NOMO-1 (cell line): ENCODE measurements at regions not wholly inside any gene's neighbourhood (a gene's known extent, or its start where the extent isn't known, plus 50 kb on each side); places are given as distances from the start of the nearest gene placed in this dataset.
"Not testable (repeated sequence)": the region's sequence is repeated elsewhere in the genome, so short reads cannot be mapped to it uniquely, and the experiment has no call there.

ENCODE experiments used
- DNase-seq, 2 experiments: peaks; one replicate each; lab custom pipeline; 2025; ENCODE audit not compliant: unreplicated experiment in 2 of 2; lab: John Stamatoyannopoulos, UW

GRCh38 chr4:24369507-24370029, 214.8 kb downstream of the DHX15 start:
- DNase-seq, result no peak

- DNase-seq, result no peak
Measured at GRCh38 chr4:24368801-24369200, 215.6 kb downstream of the DHX15 start.

- no peak for DNase-seq
Measured at GRCh38 chr4:24364852-24365251, 219.5 kb downstream of the DHX15 start.

- DNase-seq, result no peak
Measured at GRCh38 chr4:24364249-24364648, 220.1 kb downstream of the DHX15 start.

DNA sequence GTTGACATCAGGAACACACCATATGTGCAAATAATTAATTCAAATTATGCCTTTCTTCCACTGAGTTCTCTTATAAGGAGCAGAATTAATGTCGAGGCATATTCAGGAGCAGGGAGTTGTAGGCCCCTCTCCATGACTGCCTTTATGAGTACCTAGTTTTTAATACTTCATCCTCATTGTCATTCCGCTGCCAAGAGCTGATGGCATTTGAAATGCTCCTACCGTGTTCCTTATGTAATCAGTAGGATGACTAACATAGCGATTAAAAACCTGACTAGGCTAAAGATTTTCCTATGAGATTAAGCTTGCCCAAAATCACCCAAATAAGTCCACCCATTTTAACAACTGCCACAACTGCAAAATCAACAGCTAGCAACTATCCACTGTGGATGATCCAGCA, 220.6 kb downstream of the DHX15 start:
- no peak for DNase-seq

DNA sequence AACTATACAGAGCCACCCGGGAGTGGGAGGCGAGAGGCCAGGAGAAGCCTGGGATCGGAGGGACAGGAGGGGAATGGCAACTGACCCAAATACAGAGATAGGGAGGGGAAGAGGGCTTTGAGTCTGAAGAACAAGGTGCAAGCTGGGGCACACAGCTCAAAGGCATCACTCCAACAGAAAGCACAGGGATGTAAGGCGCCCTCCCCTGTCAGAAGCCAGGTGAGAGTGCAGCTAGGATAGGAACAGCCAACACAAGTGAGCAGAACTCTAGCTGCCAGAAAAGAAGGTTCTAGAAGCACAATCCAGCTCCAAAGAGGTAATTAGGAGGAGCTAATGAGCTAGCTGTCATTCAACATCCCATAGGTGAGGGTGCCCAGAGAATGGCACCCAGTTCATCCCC, 232.2 kb downstream of the DHX15 start:
- no peak for DNase-seq

- not testable (repeated sequence) for DNase-seq
Measured at GRCh38 chr4:24349168-24349996, 235.0 kb downstream of the DHX15 start.

GRCh38 chr4:24339260-24339659, 245.1 kb downstream of the DHX15 start:
- no peak for DNase-seq

GRCh38 chr4:24337451-24338190, 246.7 kb downstream of the DHX15 start:
- no peak for DNase-seq

- no peak for DNase-seq
Measured at GRCh38 chr4:24335616-24336015, 248.7 kb downstream of the DHX15 start.

- DNase-seq, result no peak
Measured at GRCh38 chr4:24334906-24335305, 249.4 kb downstream of the DHX15 start.

- DNase-seq, result no peak
Measured at GRCh38 chr4:24330573-24330972, 253.8 kb downstream of the DHX15 start.

DNA sequence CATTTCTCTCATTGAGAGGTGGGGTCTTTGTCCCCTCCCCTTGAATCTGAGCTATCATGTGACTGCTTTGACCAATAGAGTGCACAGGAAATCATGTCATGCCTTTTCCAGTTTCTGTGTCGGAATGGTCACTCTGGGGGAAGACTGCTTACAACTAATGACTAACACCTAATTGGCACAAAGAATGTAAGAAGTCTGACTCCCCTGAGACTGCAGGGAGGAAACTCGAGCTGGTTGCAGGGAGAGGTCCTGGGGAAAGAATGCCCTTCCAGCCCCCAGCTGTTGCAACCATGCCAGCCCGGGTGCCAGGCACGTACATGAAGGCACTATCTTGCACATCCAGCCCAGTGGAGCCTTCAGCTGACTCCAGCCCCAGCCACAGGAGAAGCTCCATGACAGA, 254.2 kb downstream of the DHX15 start:
- no peak for DNase-seq

- DNase-seq, result no peak
Measured at GRCh38 chr4:24328711-24329110, 255.6 kb downstream of the DHX15 start.

DNA sequence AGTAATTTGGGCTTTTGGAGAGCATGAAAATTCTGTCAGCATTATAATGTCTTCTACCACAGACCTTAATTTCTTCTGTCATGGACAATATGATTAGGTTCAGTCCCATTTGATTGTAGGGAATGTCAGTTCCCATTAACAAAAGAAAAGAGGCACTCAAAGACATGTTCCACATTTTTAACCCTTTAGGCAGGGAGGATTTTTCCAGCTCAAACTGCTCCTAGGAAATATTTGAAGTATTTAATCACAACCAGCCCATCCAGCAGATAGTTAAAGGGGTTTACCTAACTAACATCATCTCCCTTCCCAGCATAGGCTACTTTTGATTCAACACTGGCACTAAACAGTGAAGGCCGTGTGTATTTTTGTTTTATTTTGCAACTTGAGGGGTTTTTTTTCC, 256.0 kb downstream of the DHX15 start:
- no peak for DNase-seq

GRCh38 chr4:24322995-24323394, 261.4 kb downstream of the DHX15 start:
- DNase-seq, result no peak

- DNase-seq, result no peak
Measured at GRCh38 chr4:24322511-24322910, 261.8 kb downstream of the DHX15 start.

- no peak for DNase-seq
Measured at GRCh38 chr4:24321616-24322015, 262.7 kb downstream of the DHX15 start.

GRCh38 chr4:24321131-24321530, 263.2 kb downstream of the DHX15 start:
- no peak for DNase-seq

DNA sequence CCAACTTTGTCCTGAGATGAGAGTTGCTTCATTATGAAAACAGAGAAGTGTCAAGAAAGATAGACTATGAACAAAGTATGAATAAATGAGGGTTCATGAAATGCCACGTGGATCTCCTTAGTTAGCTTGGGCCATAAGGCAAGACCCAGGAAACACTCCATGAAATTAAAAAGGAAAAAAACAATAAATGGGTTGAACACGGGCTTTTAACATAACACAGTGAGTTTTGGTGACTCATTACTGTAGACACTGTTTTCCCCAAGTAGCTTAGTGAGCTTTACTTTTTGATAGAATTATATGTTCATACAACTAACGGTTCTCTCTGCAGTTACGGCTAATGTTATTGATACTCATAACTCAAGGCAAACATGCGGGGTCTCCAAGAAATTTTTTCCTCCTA, 265.0 kb downstream of the DHX15 start:
- DNase-seq, result no peak

DNA sequence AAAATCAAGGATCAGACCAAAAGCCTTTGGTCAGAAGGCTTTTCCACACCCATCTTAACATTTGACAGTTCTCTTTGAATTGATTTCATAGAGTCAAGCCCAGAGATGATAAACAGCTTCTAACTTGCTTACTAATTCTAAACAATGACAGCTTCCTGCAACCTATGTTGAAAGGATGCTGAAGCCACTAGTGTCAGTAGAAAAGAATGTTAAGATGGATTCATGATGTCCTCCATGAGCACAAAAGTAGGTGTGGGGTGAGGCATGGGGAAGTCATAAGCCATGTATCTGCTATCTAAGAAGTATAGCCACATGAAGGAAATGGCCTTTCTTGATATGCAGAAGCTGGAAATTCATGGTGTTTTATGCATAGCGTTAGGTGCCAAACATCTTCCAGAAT, 269.3 kb downstream of the DHX15 start:
- no peak for DNase-seq
